SKM-1 treated with dmso at 0.1 percent for 144 hours (cell line): ENCODE measurements at regions not wholly inside any gene's neighbourhood (a gene's known extent, or its start where the extent isn't known, plus 50 kb on each side); places are given as distances from the start of the nearest gene placed in this dataset.
"Not testable (repeated sequence)": the region's sequence is repeated elsewhere in the genome, so short reads cannot be mapped to it uniquely, and the experiment has no call there.

Experiments
- DNase-seq: peaks from one replicate; lab custom pipeline; 2025; ENCODE audit not compliant: unreplicated experiment; lab: John Stamatoyannopoulos, UW

- DNase-seq = no peak
These were observed 82.9 kb downstream of the ZNF737 start for GRCh38 chr19:20482721-20483120.

GRCh38 chr19:20481736-20482135 lies 83.8 kb downstream of the ZNF737 start:
- no peak for DNase-seq

GRCh38 chr19:20479483-20479882 lies 86.1 kb downstream of the ZNF737 start:
- DNase-seq = no peak

- DNase-seq = no peak
These were observed 86.6 kb downstream of the ZNF737 start for GRCh38 chr19:20478936-20479335.

- DNase-seq = no peak
These were observed 92.7 kb downstream of the ZNF737 start for GRCh38 chr19:20472854-20473253.

GRCh38 chr19:20471431-20471830 lies 94.2 kb downstream of the ZNF737 start:
- DNase-seq = no peak

- no peak for DNase-seq
These were observed 95.0 kb downstream of the ZNF737 start for GRCh38 chr19:20470345-20471135.

- DNase-seq = not testable (repeated sequence)
These were observed 99.0 kb downstream of the ZNF737 start for GRCh38 chr19:20466638-20466990.

GRCh38 chr19:20465922-20466637 lies 99.5 kb downstream of the ZNF737 start:
- DNase-seq = not testable (repeated sequence)

GRCh38 chr19:20453425-20453935 lies 112.1 kb downstream of the ZNF737 start:
- no peak for DNase-seq

GRCh38 chr19:20444202-20444885 lies 121.2 kb downstream of the ZNF737 start:
- DNase-seq = no peak

- DNase-seq = not testable (repeated sequence)
These were observed 133.2 kb downstream of the ZNF737 start for GRCh38 chr19:20432266-20432842.

GRCh38 chr19:20431826-20432225 lies 133.8 kb downstream of the ZNF737 start:
- no peak for DNase-seq

GRCh38 chr19:20423381-20424197 lies 142.0 kb downstream of the ZNF737 start:
- no peak for DNase-seq

GRCh38 chr19:20422216-20423205 lies 143.1 kb downstream of the ZNF737 start:
- no peak for DNase-seq

- DNase-seq = no peak
These were observed 148.9 kb downstream of the ZNF737 start for GRCh38 chr19:20416661-20417060.

- DNase-seq = no peak
These were observed 151.5 kb downstream of the ZNF737 start for GRCh38 chr19:20414120-20414519.

GRCh38 chr19:20413705-20414104 lies 151.9 kb downstream of the ZNF737 start:
- DNase-seq = no peak

GRCh38 chr19:20412846-20413245 lies 152.7 kb downstream of the ZNF737 start:
- no peak for DNase-seq
